Cardiac muscle cell (in vitro differentiated cells and primary cell): ENCODE measurements at regions not wholly inside any gene's neighbourhood (a gene's known extent, or its start where the extent isn't known, plus 50 kb on each side); places are given as distances from the start of the nearest gene placed in this dataset.

ENCODE experiments used
- DNase-seq, 2 donors: peaks; one replicate each; pipeline versions ENCODE4 v3.0.0 to v3.0.0-alpha.2; 2010 to 2017; ENCODE audit warnings: low read depth in 1 of 2, low spot score in 1 of 2
- H3K27ac ChIP-seq: fragments of 200-600 bp; sonication (generic); 2 replicates; pipeline ENCODE4 v1.5.1; 2016
- H3K27me3 ChIP-seq: fragments of 200-600 bp; sonication (generic); 2 replicates; pipeline ENCODE4 v1.6.0; 2016; ENCODE audit warnings: control low read depth
- H3K36me3 ChIP-seq: fragments of 200-600 bp; sonication (generic); 2 replicates; pipeline ENCODE4 v1.5.1; 2016; ENCODE audit warnings: control low read depth
- H3K4me1 ChIP-seq: fragments of 200-600 bp; sonication (generic); 2 replicates; pipeline ENCODE4 v1.8.1; 2017; ENCODE audit warnings: low read depth, mild to moderate bottlenecking, mixed run types
- H3K4me3 ChIP-seq: fragments of 200-600 bp; sonication (generic); 2 replicates; pipeline ENCODE4 v1.5.1; 2016; ENCODE audit warnings: mild to moderate bottlenecking
- H3K9me3 ChIP-seq: fragments of 200-600 bp; sonication (generic); 2 replicates; pipeline ENCODE4 v1.5.1; 2017; ENCODE audit warnings: low read depth, mild to moderate bottlenecking, control low read depth
- CTCF ChIP-seq: IDR thresholded peaks from 2 replicates; pipeline ENCODE4 v1.5.1; 2012; ENCODE audit warnings: low read depth, mild to moderate bottlenecking, low read length

DNA sequence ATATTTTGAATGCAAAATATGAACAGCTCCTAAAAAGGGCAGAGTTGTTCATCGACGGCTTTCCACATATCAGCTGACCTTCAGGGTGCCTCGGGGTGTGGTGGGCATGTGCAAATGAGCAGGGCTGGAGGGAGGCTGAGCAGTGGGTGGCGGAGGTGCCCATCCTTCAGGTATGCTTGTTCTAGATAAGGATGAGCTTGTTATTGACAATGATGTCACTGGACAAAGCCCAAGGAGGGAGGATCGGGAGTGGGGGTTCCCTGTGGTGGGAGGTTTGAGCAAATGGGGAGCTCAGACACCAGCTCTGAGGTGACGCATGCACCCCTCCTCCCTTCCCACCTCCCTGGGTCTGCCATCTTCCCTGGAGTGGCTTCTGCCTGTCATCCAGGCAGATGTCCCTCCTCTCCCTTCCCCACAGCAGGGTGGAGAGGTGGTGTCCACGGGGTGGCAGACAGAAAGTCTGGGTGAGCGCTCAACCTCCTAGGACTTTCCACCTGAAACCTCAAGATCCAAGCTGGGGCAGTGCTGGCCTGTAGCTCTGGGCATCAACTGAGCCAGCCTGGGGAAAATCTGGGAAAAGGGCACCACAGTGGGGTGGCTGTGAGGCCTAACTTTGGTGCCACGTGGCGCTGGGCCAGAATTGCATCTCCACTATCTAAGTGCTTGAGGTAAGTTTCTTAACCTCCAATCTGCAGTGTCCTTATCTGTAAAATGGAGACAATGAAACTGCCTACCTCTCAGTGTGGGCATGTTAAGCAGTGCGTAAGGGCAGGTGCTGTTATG is 106.3 kb upstream of the THY1 start:
- H3K27me3 ChIP-seq: peaks cover 11% of the 10 kb centered on the region
- no peaks in the 10 kb centered on the region for H3K9me3 ChIP-seq
- no peaks in the 10 kb centered on the region for H3K36me3 ChIP-seq
- no peak overlapping the region for H3K27ac ChIP-seq
- TF ChIP-seq CTCF: no peak
- H3K4me1 ChIP-seq: peaks cover 6% of the 10 kb centered on the region
- H3K4me3 ChIP-seq: no peak overlapping the region
- DNase-seq: no peak

- peaks cover 1% of the 10 kb centered on the region for H3K27me3 ChIP-seq
- no peak overlapping the region for H3K27ac ChIP-seq
- H3K9me3 ChIP-seq: no peaks in the 10 kb centered on the region
- DNase-seq: no peak
- no peaks in the 10 kb centered on the region for H3K36me3 ChIP-seq
- TF ChIP-seq CTCF: no peak
- H3K4me3 ChIP-seq: no peak overlapping the region
- peaks cover 6% of the 10 kb centered on the region for H3K4me1 ChIP-seq
Observed at GRCh38 chr11:119525867-119526196, 102.9 kb upstream of the THY1 start.

DNA sequence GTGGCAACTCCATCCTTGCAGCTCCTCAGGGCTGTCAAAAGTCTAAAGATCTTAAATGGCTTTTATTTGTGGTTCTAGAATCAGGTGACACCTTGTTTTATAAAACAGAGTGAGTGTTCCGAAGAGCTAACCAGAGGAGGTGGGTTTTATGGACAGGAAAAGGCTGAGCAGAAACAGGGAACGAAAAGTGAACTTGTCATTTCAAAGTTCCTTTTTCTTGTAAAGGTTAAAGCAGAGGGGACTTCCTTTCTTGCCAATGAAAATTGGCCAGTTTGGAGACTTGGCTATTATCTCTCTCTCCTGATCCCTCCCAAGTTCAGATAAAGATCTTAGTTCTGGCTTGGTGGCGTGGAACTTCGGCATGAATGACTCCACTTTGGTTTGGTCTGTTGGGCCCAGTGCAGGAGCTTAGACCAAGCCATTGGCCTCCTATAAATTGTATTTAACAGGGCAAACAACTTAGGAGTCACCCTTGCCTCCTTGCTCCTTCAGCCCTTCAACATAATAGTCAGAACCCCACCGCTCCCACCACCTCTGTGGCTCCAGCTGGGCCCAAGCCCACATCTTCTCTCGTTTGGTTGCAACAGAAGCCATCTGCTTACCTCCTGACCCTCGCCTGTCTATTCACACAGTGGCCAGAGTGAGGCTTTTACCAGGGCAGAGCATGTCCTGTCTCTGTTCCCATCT is 102.4 kb upstream of the THY1 start:
- H3K27me3 ChIP-seq: no peaks in the 10 kb centered on the region
- DNase-seq: no peak

GRCh38 chr11:119523539-119524157 is 100.7 kb upstream of the THY1 start:
- no peak for DNase-seq
- Histone ChIP-seq H3K36me3 (no peaks in the 10 kb centered on the region), H3K9me3 (no peaks in the 10 kb centered on the region)

More for the DNA sequence above, 102.4 kb upstream of the THY1 start:
- Histone ChIP-seq H3K4me1 (peaks cover 2% of the 10 kb centered on the region), H3K36me3 (no peaks in the 10 kb centered on the region), H3K27ac (no peak overlapping the region), H3K9me3 (no peaks in the 10 kb centered on the region), H3K4me3 (no peak overlapping the region)
- TF ChIP-seq CTCF: no peak

GRCh38 chr11:119522609-119523008 is 99.6 kb upstream of the THY1 start:
- Histone ChIP-seq H3K27ac (no peak overlapping the region), H3K9me3 (no peaks in the 10 kb centered on the region), H3K4me3 (no peak overlapping the region), H3K4me1 (no peaks in the 10 kb centered on the region), H3K36me3 (no peaks in the 10 kb centered on the region), H3K27me3 (no peaks in the 10 kb centered on the region)
- no peak for DNase-seq
- no peak for TF ChIP-seq CTCF

More at GRCh38 chr11:119523539-119524157, 100.7 kb upstream of the THY1 start:
- TF ChIP-seq CTCF: no peak
- H3K4me3 ChIP-seq: no peak overlapping the region
- no peaks in the 10 kb centered on the region for H3K4me1 ChIP-seq
- no peaks in the 10 kb centered on the region for H3K27me3 ChIP-seq
- no peak overlapping the region for H3K27ac ChIP-seq
